K562 (cell line): ENCODE measurements at regions not wholly inside any gene's neighbourhood (a gene's known extent, or its start where the extent isn't known, plus 50 kb on each side); places are given as distances from the start of the nearest gene placed in this dataset.

Experiments used
- ATAC-seq: fragments of 200-7000 bp; cut with Tn5 transposase; 3 replicates; pipeline ENCODE4 v1.9.1; 2020; ENCODE audit warnings: moderate library complexity
- BruUV-seq: library from RNA; stranded (reverse); fragments of 400-500 nt; replicated peaks from 2 replicates; lab custom pipeline; 2021; lab: Mats Ljungman, UMichigan
- CTCF ChIA-PET: fragments of 300-600 bp; formaldehyde crosslinking; extraction: SDS; loops from one replicate; lab custom pipeline; 2021; ENCODE audit warnings: low intra/inter-chr PET ratio; lab: Yijun Ruan, JAX
- POLR2A ChIA-PET: fragments of 300-600, 350-650 bp; sonication (Branson Sonifier 250); formaldehyde crosslinking; extraction: SDS; loops from one replicate; lab custom pipeline; 2021; ENCODE audit warnings: antibody characterized with exemption, inconsistent platforms; lab: Yijun Ruan, JAX
- DNase-seq, 4 experiments: peaks; one replicate each; pipeline versions ENCODE4 v3.0.0 to v3.0.0-alpha.2; 2011 to 2018; ENCODE audit warnings: low spot score in 3 of 4, mixed read lengths in 3 of 4; ENCODE audit errors: extremely low read depth in 1 of 4
- FAIRE-seq: peaks from 2 replicates; lab custom pipeline; 2011; peaks lifted over from hg19 to GRCh38; lab: Jason Lieb, UNC
- H2AFZ ChIP-seq: 2 replicates; pipeline ENCODE4 v1.6.0; 2011; ENCODE audit warnings: low read depth, low read length, control low read depth, inconsistent platforms
- H3K27ac ChIP-seq: fragments of 200-600 bp; 3 replicates; pipeline ENCODE4 v1.8.0; 2011; ENCODE audit warnings: low read depth, mild to moderate bottlenecking, control low read depth, inconsistent platforms, low read length, moderate library complexity, mixed read lengths; ENCODE audit errors: extremely low read depth
- H3K27me3 ChIP-seq, 2 experiments: fragments of 300-600 bp in 1 of 2; 2 replicates in 1 of 2; 3 replicates in 1 of 2; pipeline versions ENCODE4 v1.6.0 to v1.8.0; 2011; ENCODE audit warnings: inconsistent platforms in 2 of 2, low read length in 2 of 2, mild to moderate bottlenecking in 1 of 2, mixed read lengths in 1 of 2, moderate library complexity in 1 of 2; ENCODE audit not compliant: control insufficient read depth in 2 of 2, insufficient read depth in 2 of 2
- H3K36me3 ChIP-seq: fragments of 300-600 bp; 3 replicates; pipeline ENCODE4 v1.8.0; 2011; ENCODE audit warnings: mild to moderate bottlenecking, low read length, inconsistent platforms; ENCODE audit not compliant: control insufficient read depth, insufficient read depth
- H3K4me1 ChIP-seq, 2 experiments: fragments of 200-600 bp in 1 of 2; replicated peaks in 1 of 2; 2 replicates in 1 of 2; 3 replicates in 1 of 2; pipeline versions ENCODE4 v1.5.1 to v1.8.0; 2011; ENCODE audit warnings: inconsistent platforms in 2 of 2, low read length in 2 of 2, mild to moderate bottlenecking in 1 of 2, mixed read lengths in 1 of 2, moderate library complexity in 1 of 2; ENCODE audit not compliant: control insufficient read depth in 2 of 2, insufficient read depth in 2 of 2
- H3K4me2 ChIP-seq: 2 replicates; pipeline ENCODE4 v1.6.1; 2011; ENCODE audit warnings: low read length, control low read depth, inconsistent platforms, mixed read lengths; ENCODE audit not compliant: insufficient read depth
- H3K4me3 ChIP-seq: fragments of 200-600 bp; sonication (generic), shearing (Covaris generic); 2 replicates; pipeline ENCODE4 v1.5.1; 2016; ENCODE audit warnings: control low read depth, inconsistent platforms
- H3K79me2 ChIP-seq: fragments of 200-600 bp; 3 replicates; pipeline ENCODE4 v1.8.0; 2011; ENCODE audit warnings: low read length, inconsistent platforms; ENCODE audit not compliant: control insufficient read depth, insufficient read depth
- H3K9ac ChIP-seq, 2 experiments: 2 replicates each; pipeline versions ENCODE4 v1.6.0 to v1.6.1; 2011; ENCODE audit warnings: low read depth in 2 of 2, low read length in 2 of 2, control low read depth in 1 of 2, inconsistent platforms in 1 of 2, mild to moderate bottlenecking in 1 of 2, mixed read lengths in 1 of 2; ENCODE audit not compliant: insufficient read depth in 1 of 2
- H3K9me1 ChIP-seq: one replicate; pipeline ENCODE4 v1.6.0; 2011; ENCODE audit warnings: inconsistent platforms, mild to moderate bottlenecking, low read length, moderate library complexity; ENCODE audit not compliant: control insufficient read depth, insufficient read depth
- H3K9me3 ChIP-seq: replicated peaks from 2 replicates; pipeline ENCODE4 v1.5.1; 2011; ENCODE audit warnings: low read depth, low read length, inconsistent platforms; ENCODE audit not compliant: control insufficient read depth, insufficient read depth
- H4K20me1 ChIP-seq: replicated peaks from 2 replicates; pipeline ENCODE4 v1.6.1; 2011; ENCODE audit warnings: low read length, inconsistent platforms, mixed read lengths; ENCODE audit not compliant: control insufficient read depth, insufficient read depth
- CBX5 ChIP-seq: IDR thresholded peaks from 2 replicates; pipeline ENCODE4 v1.6.1; 2014; ENCODE audit warnings: low read depth, borderline replicate concordance
- CREM ChIP-seq: IDR thresholded peaks from 2 replicates; pipeline ENCODE4 v1.6.1; 2014; ENCODE audit warnings: antibody characterized with exemption, low read depth
- CSDE1 ChIP-seq, 2 experiments: fragments of 450-650 bp; IDR thresholded peaks; 2 replicates each; pipeline ENCODE4 v1.6.1; 2016; ENCODE audit warnings: mild to moderate bottlenecking in 1 of 2
- MLLT1 ChIP-seq, 2 experiments: fragments of 450-650 bp; IDR thresholded peaks; 2 replicates each; pipeline ENCODE4 v1.6.1; 2016
- POLR2AphosphoS5 ChIP-seq: IDR thresholded peaks from 2 replicates; pipeline ENCODE4 v1.6.1; 2011; ENCODE audit warnings: mild to moderate bottlenecking, low read depth, low read length, moderate library complexity; ENCODE audit not compliant: control insufficient read depth, insufficient read depth
- WHSC1 ChIP-seq: IDR thresholded peaks from one replicate; pipeline ENCODE4 v1.6.1; 2012; ENCODE audit warnings: low read length, control low read depth, inconsistent platforms
- ZBTB2 ChIP-seq: fragments of 450-650 bp; IDR thresholded peaks from 2 replicates; pipeline ENCODE4 v1.6.1; 2016; ENCODE audit warnings: antibody characterized with exemption
- WGBS: fragments of 100-300 bp; shearing (Covaris generic); methylation state at CpG from one replicate; pipeline ENCODE4 v1.1.6; 2016; ENCODE audit warnings: low coverage, mixed read lengths; ENCODE audit not compliant: insufficient coverage; ENCODE audit errors: missing lambda C conversion rate; 5-methylcytosine and 5-hydroxymethylcytosine counted together
- in situ Hi-C: fragments of 300-500 bp; cut with MboI; formaldehyde crosslinking; loops from 4 replicates; pipeline ENCODE4 v1.15.0; 2018; ENCODE audit warnings: inconsistent platforms, mixed read lengths
- intact Hi-C: fragments of 100-400 bp; cut with micrococcal nuclease; formaldehyde crosslinking; loops from 2 replicates; pipeline ENCODE4 v1.14.2; 2022
- TF ChIP-seq, protein P1 (sequence below): fragments of 250-450 bp; sonication (Bioruptor Pico); IDR thresholded peaks from 2 replicates; pipeline ENCODE4 v1.9.0; 2021; ENCODE audit warnings: mild to moderate bottlenecking

GRCh38 chr5:135253601-135254178, 145.3 kb downstream of the MACROH2A1 start:
- Histone ChIP-seq H3K27ac (no peak overlapping the region), H3K4me3 (no peak overlapping the region), H3K27me3 (no peaks in the 10 kb centered on the region), H4K20me1 (no peaks in the 10 kb centered on the region), H3K9ac (no peak overlapping the region), H3K4me2 (no peak overlapping the region), H3K4me1 (peaks cover 18 to 29% of the 10 kb centered on the region in 2 experiments), H3K9me3 (peaks cover 2% of the 10 kb centered on the region; the same call in 1 of the 2 replicates), H3K36me3 (no peaks in the 10 kb centered on the region), H3K9me1 (no peaks in the 10 kb centered on the region), H3K79me2 (no peaks in the 10 kb centered on the region), H2AFZ (no peak overlapping the region)
- no TSS peak for BruUV-seq
- intact Hi-C loops, result no loop called here
- FAIRE-seq (no peak), ATAC-seq (no peak), DNase-seq (no peak)
- in situ Hi-C loops, result no loop called here
- TF ChIP-seq CBX5, result no peak
- TF ChIP-seq POLR2AphosphoS5, result no peak
- TF ChIP-seq CREM, result no peak
- TF ChIP-seq CSDE1 (IDR thresholded peaks at IDR 0.05), result no peak
- TF ChIP-seq, protein P1, sequence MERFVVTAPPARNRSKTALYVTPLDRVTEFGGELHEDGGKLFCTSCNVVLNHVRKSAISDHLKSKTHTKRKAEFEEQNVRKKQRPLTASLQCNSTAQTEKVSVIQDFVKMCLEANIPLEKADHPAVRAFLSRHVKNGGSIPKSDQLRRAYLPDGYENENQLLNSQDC (CRISPR knock-in tag), result no peak
- TF ChIP-seq ZBTB2, result no peak
- TF ChIP-seq MLLT1 (IDR thresholded peaks at IDR 0.05), result no peak
- TF ChIP-seq WHSC1, result no peak
- TF ChIP-seq, all 486 proteins: peak for 0
- ChIA-PET CTCF (no interaction called here), POLR2A (interaction anchor here (1.5 to 1.7 kb wide), 2 partner anchors 8 to 10 kb away, joined by 3 to 5 read pairs; no protein-coding TSS in a partner anchor)
- WGBS, result 62% methylated on average over 8 of the region's 8 CpGs
